ENCODE measurements at regions not wholly inside any gene's neighbourhood (a gene's known extent, or its start where the extent isn't known, plus 50 kb on each side); places are given as distances from the start of the nearest gene placed in this dataset.

DNA sequence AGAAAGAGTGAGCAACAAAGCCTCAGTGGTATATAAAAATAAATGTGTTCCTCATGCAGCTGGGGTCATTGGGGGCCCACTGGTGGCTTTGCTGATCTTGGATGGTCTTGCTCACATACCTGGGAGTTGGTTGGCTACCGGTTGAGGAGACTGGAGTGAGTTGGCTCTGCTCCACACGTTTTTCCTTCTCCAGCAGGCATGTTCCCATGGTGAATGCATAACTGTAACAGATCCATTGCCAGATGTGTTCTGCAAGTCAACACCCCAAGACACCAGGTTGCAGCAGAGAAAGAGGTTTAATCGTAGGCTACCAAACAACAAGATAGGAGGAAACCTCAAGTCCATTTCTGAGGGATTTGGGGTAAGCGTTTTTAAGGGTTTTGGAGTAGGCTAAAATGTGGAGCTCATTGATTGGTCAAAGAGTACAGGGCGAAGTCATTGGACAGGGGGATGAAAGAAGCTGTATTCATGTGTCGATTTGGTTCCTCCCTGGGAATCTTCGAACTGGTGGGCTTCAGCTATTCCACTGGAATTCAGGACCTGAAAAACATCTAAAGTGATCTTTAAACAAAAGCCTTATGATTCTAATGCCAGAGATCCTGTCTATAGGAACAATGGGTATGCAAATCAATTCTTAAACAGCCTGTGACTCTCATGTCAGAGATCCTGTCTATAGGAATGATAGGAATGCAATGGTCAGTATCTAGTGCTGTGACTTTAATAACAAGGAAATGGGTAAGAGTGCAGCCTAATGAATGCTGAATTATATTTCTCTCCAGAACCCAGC lies 467.5 kb upstream of the C16orf82 start:
- no peak for TF ChIP-seq CTCF (conservative IDR thresholded peaks at IDR 0.05 in 1 of 2, IDR thresholded peaks at IDR 0.05 in 1 of 2; ENCODE audit: low read depth in 1 of 2, low read length in 2 of 2)
- TF ChIP-seq EZH2 (IDR thresholded peaks at IDR 0.05; ENCODE audit: low read length, missing control alignments), result no peak

GRCh38 chr16:26599785-26600104 lies 467.0 kb upstream of the C16orf82 start:
- H3K4me2 ChIP-seq (ENCODE audit: extremely low read depth, insufficient read depth, low read length), result no peak overlapping the region
- no peaks in the 10 kb centered on the region for H3K36me3 ChIP-seq (ENCODE audit: control insufficient read depth, insufficient read depth, low read length)
- no peaks in the 10 kb centered on the region for H3K27me3 ChIP-seq (ENCODE audit: control insufficient read depth, insufficient read depth, low read length)
- no peaks in the 10 kb centered on the region for H4K20me1 ChIP-seq (ENCODE audit: control insufficient read depth, extremely low read depth, insufficient read depth, low read length)
- no peak overlapping the region for H2AFZ ChIP-seq (ENCODE audit: low read length)
- H3K27ac ChIP-seq (ENCODE audit: insufficient read depth, low read length), result no peak overlapping the region
- DNase-seq (ENCODE audit: low read depth in 2 of 2), result no peak
- H3K4me1 ChIP-seq (ENCODE audit: control insufficient read depth, extremely low read depth, insufficient read depth, low read length), result no peaks in the 10 kb centered on the region
- H3K9ac ChIP-seq (ENCODE audit: insufficient read depth, low read length), result no peak overlapping the region
- H3K4me3 ChIP-seq (replicated peaks in 1 of 4; ENCODE audit: control extremely low read depth in 1 of 4, insufficient read depth in 1 of 4, low read depth in 3 of 4, low read length in 4 of 4), result no peak overlapping the region
- no peaks in the 10 kb centered on the region for H3K79me2 ChIP-seq (ENCODE audit: control insufficient read depth, insufficient read depth, low read length)
- no peaks in the 10 kb centered on the region for H3K9me3 ChIP-seq (ENCODE audit: control insufficient read depth, insufficient read depth, low read depth, low read length)
- TF ChIP-seq EZH2 (IDR thresholded peaks at IDR 0.05; ENCODE audit: low read length, missing control alignments), result no peak

More for the DNA sequence above, 467.5 kb upstream of the C16orf82 start:
- DNase-seq (ENCODE audit: low read depth in 2 of 2), result no peak
- no peaks in the 10 kb centered on the region for H3K79me2 ChIP-seq (ENCODE audit: control insufficient read depth, insufficient read depth, low read length)
- no peak overlapping the region for H3K27ac ChIP-seq (ENCODE audit: insufficient read depth, low read length)
- no peaks in the 10 kb centered on the region for H3K27me3 ChIP-seq (ENCODE audit: control insufficient read depth, insufficient read depth, low read length)
- H3K4me3 ChIP-seq (replicated peaks in 1 of 4; ENCODE audit: control extremely low read depth in 1 of 4, insufficient read depth in 1 of 4, low read depth in 3 of 4, low read length in 4 of 4), result no peak overlapping the region
- no peaks in the 10 kb centered on the region for H3K9me3 ChIP-seq (ENCODE audit: control insufficient read depth, insufficient read depth, low read depth, low read length)
- no peak overlapping the region for H3K4me2 ChIP-seq (ENCODE audit: extremely low read depth, insufficient read depth, low read length)
- H2AFZ ChIP-seq (ENCODE audit: low read length), result no peak overlapping the region
- H3K9ac ChIP-seq (ENCODE audit: insufficient read depth, low read length), result no peak overlapping the region
- no peaks in the 10 kb centered on the region for H4K20me1 ChIP-seq (ENCODE audit: control insufficient read depth, extremely low read depth, insufficient read depth, low read length)
- H3K4me1 ChIP-seq (ENCODE audit: control insufficient read depth, extremely low read depth, insufficient read depth, low read length), result no peaks in the 10 kb centered on the region
- no peaks in the 10 kb centered on the region for H3K36me3 ChIP-seq (ENCODE audit: control insufficient read depth, insufficient read depth, low read length)

- no peaks in the 10 kb centered on the region for H3K4me1 ChIP-seq (ENCODE audit: control insufficient read depth, extremely low read depth, insufficient read depth, low read length)
- no peak overlapping the region for H3K27ac ChIP-seq (ENCODE audit: insufficient read depth, low read length)
- no peaks in the 10 kb centered on the region for H3K36me3 ChIP-seq (ENCODE audit: control insufficient read depth, insufficient read depth, low read length)
- no peak overlapping the region for H2AFZ ChIP-seq (ENCODE audit: low read length)
- TF ChIP-seq CTCF (conservative IDR thresholded peaks at IDR 0.05 in 1 of 2, IDR thresholded peaks at IDR 0.05 in 1 of 2; ENCODE audit: low read depth in 1 of 2, low read length in 2 of 2), result no peak
- no peak for TF ChIP-seq EZH2 (IDR thresholded peaks at IDR 0.05; ENCODE audit: low read length, missing control alignments)
- no peak overlapping the region for H3K4me3 ChIP-seq (replicated peaks in 1 of 4; ENCODE audit: control extremely low read depth in 1 of 4, insufficient read depth in 1 of 4, low read depth in 3 of 4, low read length in 4 of 4)
- H3K79me2 ChIP-seq (ENCODE audit: control insufficient read depth, insufficient read depth, low read length), result no peaks in the 10 kb centered on the region
- no peaks in the 10 kb centered on the region for H3K9me3 ChIP-seq (ENCODE audit: control insufficient read depth, insufficient read depth, low read depth, low read length)
- H4K20me1 ChIP-seq (ENCODE audit: control insufficient read depth, extremely low read depth, insufficient read depth, low read length), result no peaks in the 10 kb centered on the region
- no peak overlapping the region for H3K4me2 ChIP-seq (ENCODE audit: extremely low read depth, insufficient read depth, low read length)
- no peak for DNase-seq (ENCODE audit: low read depth in 2 of 2)
- H3K27me3 ChIP-seq (ENCODE audit: control insufficient read depth, insufficient read depth, low read length), result no peaks in the 10 kb centered on the region
- H3K9ac ChIP-seq (ENCODE audit: insufficient read depth, low read length), result no peak overlapping the region
Measured at GRCh38 chr16:26601335-26601734, 465.4 kb upstream of the C16orf82 start.

Measured in fibroblast of lung (primary cell).